CD1c-positive myeloid dendritic cell (primary cell): ENCODE measurements at regions not wholly inside any gene's neighbourhood (a gene's known extent, or its start where the extent isn't known, plus 50 kb on each side); places are given as distances from the start of the nearest gene placed in this dataset.

Experiments
- DNase-seq: peaks from one replicate; pipeline ENCODE4 v3.0.0-alpha.2; 2016; ENCODE audit errors: extremely low spot score

GRCh38 chr2:106709229-106709628 lies 176.7 kb downstream of the ST6GAL2 start:
- DNase-seq, result no peak

- no peak for DNase-seq
Observed at GRCh38 chr2:106719222-106719621, 166.7 kb downstream of the ST6GAL2 start.

- no peak for DNase-seq
Observed at GRCh38 chr2:106720026-106720425, 165.9 kb downstream of the ST6GAL2 start.

- no peak for DNase-seq
Observed at GRCh38 chr2:106724301-106724794, 161.6 kb downstream of the ST6GAL2 start.

GRCh38 chr2:106734165-106734564 lies 151.8 kb downstream of the ST6GAL2 start:
- no peak for DNase-seq

GRCh38 chr2:106735807-106736206 lies 150.2 kb downstream of the ST6GAL2 start:
- no peak for DNase-seq

GRCh38 chr2:106736221-106736620 lies 149.7 kb downstream of the ST6GAL2 start:
- no peak for DNase-seq

- no peak for DNase-seq
Observed at GRCh38 chr2:106745468-106745867, 140.5 kb downstream of the ST6GAL2 start.

- no peak for DNase-seq
Observed at GRCh38 chr2:106749823-106750222, 136.1 kb downstream of the ST6GAL2 start.
